IMR-90 (cell line): ENCODE measurements at regions not wholly inside any gene's neighbourhood (a gene's known extent, or its start where the extent isn't known, plus 50 kb on each side); places are given as distances from the start of the nearest gene placed in this dataset.

Experiments used
- NFE2L2 ChIP-seq: fragments of 150-350 bp; IDR thresholded peaks from 2 replicates; pipeline ENCODE4 v1.6.1; 2016; ENCODE audit warnings: low read depth, mild to moderate bottlenecking, low read length
- POLR2A ChIP-seq: IDR thresholded peaks from 2 replicates; pipeline ENCODE4 v1.6.1; 2012; ENCODE audit warnings: mild to moderate bottlenecking, low read depth, low read length
- RAD21 ChIP-seq: IDR thresholded peaks from 2 replicates; pipeline ENCODE4 v1.6.1; 2012; ENCODE audit warnings: low read length, improper control_type of control experiment
- RFX5 ChIP-seq: IDR thresholded peaks from 2 replicates; pipeline ENCODE4 v1.8.0; 2012; ENCODE audit warnings: low read depth, mild to moderate bottlenecking, low read length, moderate library complexity
- SMC3 ChIP-seq: fragments of 150-350 bp; IDR thresholded peaks from 2 replicates; pipeline ENCODE4 v1.6.1; 2016; ENCODE audit warnings: low read depth, mild to moderate bottlenecking, antibody characterized with exemption, low read length, moderate library complexity
- TF ChIP-seq, protein P1 (sequence below): conservative IDR thresholded peaks from 2 replicates; pipeline ENCODE4 v1.5.1; 2012; ENCODE audit warnings: mild to moderate bottlenecking, low read depth, low read length, improper control_type of control experiment

DNA sequence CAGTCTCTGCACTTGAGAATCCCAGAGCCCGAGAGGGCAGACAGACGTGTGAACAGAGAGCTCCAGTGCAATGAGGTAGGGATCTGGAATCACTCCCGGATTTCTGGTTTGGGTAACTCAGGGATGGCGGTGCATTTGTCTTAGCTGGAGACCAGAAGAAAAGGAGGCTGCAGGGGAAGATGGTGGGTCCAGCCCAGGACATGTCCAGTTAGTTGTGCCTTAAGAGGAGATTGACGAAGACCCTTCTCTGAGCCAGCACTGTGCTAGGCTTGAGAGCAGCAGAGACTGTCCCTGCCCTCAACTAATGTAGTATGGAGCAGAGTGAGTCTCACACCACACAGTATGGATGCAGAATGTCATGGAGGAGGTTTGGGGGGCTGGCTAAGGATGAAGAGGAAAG, 150.6 kb upstream of the COPS8 start:
- TF ChIP-seq RFX5 (no peak), POLR2A (no peak), RAD21 (no peak), SMC3 (no peak), NFE2L2 (no peak)
- TF ChIP-seq, protein P1, sequence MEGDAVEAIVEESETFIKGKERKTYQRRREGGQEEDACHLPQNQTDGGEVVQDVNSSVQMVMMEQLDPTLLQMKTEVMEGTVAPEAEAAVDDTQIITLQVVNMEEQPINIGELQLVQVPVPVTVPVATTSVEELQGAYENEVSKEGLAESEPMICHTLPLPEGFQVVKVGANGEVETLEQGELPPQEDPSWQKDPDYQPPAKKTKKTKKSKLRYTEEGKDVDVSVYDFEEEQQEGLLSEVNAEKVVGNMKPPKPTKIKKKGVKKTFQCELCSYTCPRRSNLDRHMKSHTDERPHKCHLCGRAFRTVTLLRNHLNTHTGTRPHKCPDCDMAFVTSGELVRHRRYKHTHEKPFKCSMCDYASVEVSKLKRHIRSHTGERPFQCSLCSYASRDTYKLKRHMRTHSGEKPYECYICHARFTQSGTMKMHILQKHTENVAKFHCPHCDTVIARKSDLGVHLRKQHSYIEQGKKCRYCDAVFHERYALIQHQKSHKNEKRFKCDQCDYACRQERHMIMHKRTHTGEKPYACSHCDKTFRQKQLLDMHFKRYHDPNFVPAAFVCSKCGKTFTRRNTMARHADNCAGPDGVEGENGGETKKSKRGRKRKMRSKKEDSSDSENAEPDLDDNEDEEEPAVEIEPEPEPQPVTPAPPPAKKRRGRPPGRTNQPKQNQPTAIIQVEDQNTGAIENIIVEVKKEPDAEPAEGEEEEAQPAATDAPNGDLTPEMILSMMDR: no peak
